ENCODE measurements at regions not wholly inside any gene's neighbourhood (a gene's known extent, or its start where the extent isn't known, plus 50 kb on each side); places are given as distances from the start of the nearest gene placed in this dataset.

- DNase-seq (ENCODE audit: low spot score), result no peak
Measured at GRCh38 chr10:53749439-53749838, 976.9 kb upstream of the MBL2 start.

- no peak for DNase-seq (ENCODE audit: low spot score)
Measured at GRCh38 chr10:53748319-53748718, 975.7 kb upstream of the MBL2 start.

GRCh38 chr10:53744746-53745145 lies 972.2 kb upstream of the MBL2 start:
- no peak for DNase-seq (ENCODE audit: low spot score)

GRCh38 chr10:53744176-53744575 lies 971.6 kb upstream of the MBL2 start:
- DNase-seq (ENCODE audit: low spot score), result no peak

- no peak for DNase-seq (ENCODE audit: low spot score)
Measured at GRCh38 chr10:53737132-53737531, 964.5 kb upstream of the MBL2 start.

- DNase-seq (ENCODE audit: low spot score), result no peak
Measured at GRCh38 chr10:53726921-53727320, 954.3 kb upstream of the MBL2 start.

GRCh38 chr10:53724581-53724980 lies 952.0 kb upstream of the MBL2 start:
- no peak for DNase-seq (ENCODE audit: low spot score)

GRCh38 chr10:53719658-53720057 lies 947.1 kb upstream of the MBL2 start:
- no peak for DNase-seq (ENCODE audit: low spot score)

- DNase-seq (ENCODE audit: low spot score), result no peak
Measured at GRCh38 chr10:53716156-53716555, 943.6 kb upstream of the MBL2 start.

GRCh38 chr10:53713431-53713830 lies 940.8 kb upstream of the MBL2 start:
- DNase-seq (ENCODE audit: low spot score), result no peak

- no peak for DNase-seq (ENCODE audit: low spot score)
Measured at GRCh38 chr10:53702489-53702888, 929.9 kb upstream of the MBL2 start.

GRCh38 chr10:53701213-53701612 lies 928.6 kb upstream of the MBL2 start:
- DNase-seq (ENCODE audit: low spot score), result no peak

GRCh38 chr10:53700278-53700677 lies 927.7 kb upstream of the MBL2 start:
- no peak for DNase-seq (ENCODE audit: low spot score)

GRCh38 chr10:53699684-53700083 lies 927.1 kb upstream of the MBL2 start:
- DNase-seq (ENCODE audit: low spot score), result no peak

- no peak for DNase-seq (ENCODE audit: low spot score)
Measured at GRCh38 chr10:53699231-53699630, 926.6 kb upstream of the MBL2 start.

GRCh38 chr10:53697038-53697437 lies 924.5 kb upstream of the MBL2 start:
- DNase-seq (ENCODE audit: low spot score), result no peak

GRCh38 chr10:53690524-53691240 lies 918.1 kb upstream of the MBL2 start:
- DNase-seq (ENCODE audit: low spot score), result no peak

- no peak for DNase-seq (ENCODE audit: low spot score)
Measured at GRCh38 chr10:53687800-53688199, 915.2 kb upstream of the MBL2 start.

GRCh38 chr10:53682885-53683284 lies 910.3 kb upstream of the MBL2 start:
- DNase-seq (ENCODE audit: low spot score), result no peak

- no peak for DNase-seq (ENCODE audit: low spot score)
Measured at GRCh38 chr10:53682458-53682857, 909.9 kb upstream of the MBL2 start.

- no peak for DNase-seq (ENCODE audit: low spot score)
Measured at GRCh38 chr10:53679666-53680065, 907.1 kb upstream of the MBL2 start.

GRCh38 chr10:53675177-53675576 lies 902.6 kb upstream of the MBL2 start:
- no peak for DNase-seq (ENCODE audit: low spot score)

GRCh38 chr10:53667063-53667462 lies 894.5 kb upstream of the MBL2 start:
- DNase-seq (ENCODE audit: low spot score), result no peak

- no peak for DNase-seq (ENCODE audit: low spot score)
Measured at GRCh38 chr10:53664282-53665019, 891.9 kb upstream of the MBL2 start.
